ENCODE measurements at regions not wholly inside any gene's neighbourhood (a gene's known extent, or its start where the extent isn't known, plus 50 kb on each side); places are given as distances from the start of the nearest gene placed in this dataset.

DNA sequence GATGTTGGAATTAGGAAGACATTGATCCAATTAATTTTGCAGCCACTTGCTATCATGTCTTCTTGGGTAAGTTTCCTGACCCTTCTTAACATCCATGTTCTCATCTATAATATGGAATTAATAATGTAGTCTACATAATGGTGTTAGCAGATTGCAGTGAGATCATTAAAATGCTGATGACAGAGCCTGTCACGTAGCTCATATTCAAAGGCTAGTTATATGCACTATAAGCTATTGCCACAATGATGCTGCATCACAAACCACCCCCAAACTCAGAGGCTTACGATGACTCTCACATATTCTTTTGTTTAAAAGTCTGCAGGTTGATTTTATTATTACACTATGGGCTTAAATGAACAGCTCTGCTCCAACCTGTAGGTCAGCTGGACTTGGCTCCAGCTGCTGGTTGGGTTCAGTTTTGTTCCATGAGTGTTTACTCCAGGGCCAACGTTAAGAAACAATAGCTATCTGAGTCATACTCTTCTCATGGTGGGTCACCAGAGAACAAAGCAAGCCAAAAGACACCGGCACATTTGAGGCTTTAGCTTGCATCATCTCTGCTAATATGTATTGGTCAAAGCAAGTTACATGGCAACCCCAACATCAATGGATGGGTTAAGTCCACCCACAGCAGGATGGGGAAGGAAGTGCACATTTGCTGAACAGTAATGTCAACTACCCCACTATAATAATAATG, 250.0 kb upstream of the SLCO3A1 start:
- TF ChIP-seq CTCF (IDR thresholded peaks at IDR 0.05) (no peak), EZH2 (IDR thresholded peaks at IDR 0.05) (no peak), EZH2phosphoT487 (IDR thresholded peaks at IDR 0.05) (no peak)

Data from neural progenitor cell (in vitro differentiated cells).